ENCODE measurements at regions not wholly inside any gene's neighbourhood (a gene's known extent, or its start where the extent isn't known, plus 50 kb on each side); places are given as distances from the start of the nearest gene placed in this dataset.

DNA sequence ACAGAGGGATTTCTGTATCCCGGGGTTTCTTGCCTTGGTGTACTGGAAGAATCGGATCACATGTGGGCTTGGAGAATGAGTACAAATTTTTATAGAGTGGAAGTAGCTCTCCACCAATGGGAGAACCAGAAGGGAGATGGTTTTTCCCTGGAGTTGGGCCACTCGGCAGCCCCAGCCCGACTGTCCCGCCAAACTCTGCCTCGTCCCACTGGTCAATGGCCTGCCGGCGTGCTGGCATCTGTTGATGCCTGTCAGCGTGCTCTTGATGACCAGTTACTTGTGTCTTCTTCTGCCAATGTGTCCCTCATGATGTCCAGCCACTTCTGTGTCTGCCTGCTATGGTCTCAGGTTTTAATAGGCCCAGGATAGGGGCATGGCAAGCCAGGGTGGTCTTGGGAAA is 100.5 kb downstream of the CFAP44 start:
- no peak overlapping the region for H3K4me3 ChIP-seq (replicated peaks in 1 of 3; ENCODE audit: insufficient read depth in 1 of 3, low read depth in 1 of 3, low read length in 3 of 3)
- dilution Hi-C loops (cut with MboI; ENCODE audit: extremely low pct_ligation_motif_present, low sequenced_read_pairs) (no loop called here), intact Hi-C loops (cut with micrococcal nuclease) (no loop called here)
- no peak overlapping the region for H2AFZ ChIP-seq (ENCODE audit: low read depth, low read length)
- H3K79me2 ChIP-seq (ENCODE audit: control insufficient read depth, insufficient read depth, low read length): no peaks in the 10 kb centered on the region
- H3K4me1 ChIP-seq (ENCODE audit: control insufficient read depth, extremely low read depth, insufficient read depth, low read length): no peaks in the 10 kb centered on the region
- H3K9ac ChIP-seq (replicated peaks; ENCODE audit: extremely low read depth, insufficient read depth, low read length): no peak overlapping the region
- H3K27ac ChIP-seq (ENCODE audit: insufficient read depth, low read depth, low read length): no peak overlapping the region
- no peak for TF ChIP-seq EZH2 (IDR thresholded peaks at IDR 0.05; ENCODE audit: borderline replicate concordance, low read depth, low read length, severe bottlenecking)
- TF ChIP-seq POLR2AphosphoS5 (IDR thresholded peaks at IDR 0.05; ENCODE audit: insufficient read depth, low read depth, low read length): no peak
- no peak for TF ChIP-seq JUN (IDR thresholded peaks at IDR 0.05; ENCODE audit: borderline replicate concordance, insufficient read depth, insufficient read length, low read depth)
- no peak for TF ChIP-seq MYC (IDR thresholded peaks at IDR 0.05; ENCODE audit: low read depth, low read length)
- TF ChIP-seq, protein P1, sequence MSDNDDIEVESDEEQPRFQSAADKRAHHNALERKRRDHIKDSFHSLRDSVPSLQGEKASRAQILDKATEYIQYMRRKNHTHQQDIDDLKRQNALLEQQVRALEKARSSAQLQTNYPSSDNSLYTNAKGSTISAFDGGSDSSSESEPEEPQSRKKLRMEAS (IDR thresholded peaks at IDR 0.05; ENCODE audit: insufficient read depth, insufficient read length): no peak
- no peak for TF ChIP-seq GATA2 (IDR thresholded peaks at IDR 0.05; ENCODE audit: insufficient read depth, insufficient read length, low read depth, low read length)
- TF ChIP-seq FOS (IDR thresholded peaks at IDR 0.05; ENCODE audit: borderline replicate concordance, insufficient read depth, low read length): no peak
- no peaks in the 10 kb centered on the region for H3K27me3 ChIP-seq (ENCODE audit: control insufficient read depth in 2 of 2, insufficient read depth in 2 of 2, low read length in 2 of 2)
- H3K4me2 ChIP-seq (ENCODE audit: insufficient read depth, low read length): no peak overlapping the region
- no peaks in the 10 kb centered on the region for H3K9me3 ChIP-seq (replicated peaks; ENCODE audit: control insufficient read depth, insufficient read depth, low read length)
- no peak for DNase-seq (ENCODE audit: low read depth, low spot score)
- CTCF ChIA-PET: no interaction called here
- POLR2A ChIA-PET: no interaction called here
- BruUV-seq (replicated peaks): no TSS peak
- no peaks in the 10 kb centered on the region for H4K20me1 ChIP-seq (replicated peaks; ENCODE audit: control insufficient read depth, extremely low read depth, insufficient read depth, low read length)
- no peak for FAIRE-seq
- no peaks in the 10 kb centered on the region for H3K9me1 ChIP-seq (replicated peaks; ENCODE audit: control insufficient read depth, extremely low read depth, insufficient read depth, low read length)
- no peaks in the 10 kb centered on the region for H3K36me3 ChIP-seq (ENCODE audit: control insufficient read depth in 2 of 2, extremely low read depth in 1 of 2, insufficient read depth in 2 of 2, low read length in 2 of 2)

DNA sequence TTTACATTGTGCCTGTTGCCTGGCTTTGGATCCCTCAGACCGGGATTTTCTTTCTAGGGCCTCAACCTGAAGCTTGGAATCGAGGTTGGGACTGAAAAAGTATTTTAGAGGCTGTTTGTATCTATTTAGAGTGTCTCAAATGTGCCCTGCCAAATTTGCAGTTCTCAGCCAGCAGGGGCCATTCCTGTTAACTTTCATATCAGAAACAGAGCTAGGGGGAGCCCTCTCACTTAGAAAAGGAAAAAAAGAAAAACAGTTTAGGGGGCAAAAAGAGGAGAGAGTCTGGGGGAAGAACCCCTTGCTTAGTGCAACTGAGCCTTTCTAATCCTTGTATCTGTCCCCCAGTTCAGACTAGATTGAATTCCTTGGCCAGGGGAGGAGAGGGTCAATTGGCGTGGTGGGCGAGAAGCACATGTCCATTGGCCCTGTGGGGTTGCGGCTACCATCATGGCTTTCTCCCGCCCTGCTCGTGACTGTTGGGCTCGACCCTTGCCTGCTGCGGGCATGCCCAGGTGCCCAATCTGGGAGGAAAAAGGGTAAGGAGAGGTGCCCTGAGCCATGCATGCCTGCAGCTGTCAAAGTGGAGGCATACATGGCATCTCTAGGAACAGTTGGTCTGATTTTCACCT is 101.6 kb downstream of the CFAP44 start:
- DNase-seq (ENCODE audit: low read depth, low spot score) (no peak), FAIRE-seq (no peak)
- TF ChIP-seq GATA2 (IDR thresholded peaks at IDR 0.05; ENCODE audit: insufficient read depth, insufficient read length, low read depth, low read length): no peak
- no peak for TF ChIP-seq FOS (IDR thresholded peaks at IDR 0.05; ENCODE audit: borderline replicate concordance, insufficient read depth, low read length)
- TF ChIP-seq, protein P2, sequence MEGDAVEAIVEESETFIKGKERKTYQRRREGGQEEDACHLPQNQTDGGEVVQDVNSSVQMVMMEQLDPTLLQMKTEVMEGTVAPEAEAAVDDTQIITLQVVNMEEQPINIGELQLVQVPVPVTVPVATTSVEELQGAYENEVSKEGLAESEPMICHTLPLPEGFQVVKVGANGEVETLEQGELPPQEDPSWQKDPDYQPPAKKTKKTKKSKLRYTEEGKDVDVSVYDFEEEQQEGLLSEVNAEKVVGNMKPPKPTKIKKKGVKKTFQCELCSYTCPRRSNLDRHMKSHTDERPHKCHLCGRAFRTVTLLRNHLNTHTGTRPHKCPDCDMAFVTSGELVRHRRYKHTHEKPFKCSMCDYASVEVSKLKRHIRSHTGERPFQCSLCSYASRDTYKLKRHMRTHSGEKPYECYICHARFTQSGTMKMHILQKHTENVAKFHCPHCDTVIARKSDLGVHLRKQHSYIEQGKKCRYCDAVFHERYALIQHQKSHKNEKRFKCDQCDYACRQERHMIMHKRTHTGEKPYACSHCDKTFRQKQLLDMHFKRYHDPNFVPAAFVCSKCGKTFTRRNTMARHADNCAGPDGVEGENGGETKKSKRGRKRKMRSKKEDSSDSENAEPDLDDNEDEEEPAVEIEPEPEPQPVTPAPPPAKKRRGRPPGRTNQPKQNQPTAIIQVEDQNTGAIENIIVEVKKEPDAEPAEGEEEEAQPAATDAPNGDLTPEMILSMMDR (IDR thresholded peaks at IDR 0.05; ENCODE audit: extremely low read depth in 1 of 2, insufficient read depth in 1 of 2, low read depth in 1 of 2, low read length in 2 of 2): peak in 1 of 2 donors; percentile 7
- TF ChIP-seq, protein P1 (IDR thresholded peaks at IDR 0.05; ENCODE audit: insufficient read depth, insufficient read length): no peak
- TF ChIP-seq EZH2 (IDR thresholded peaks at IDR 0.05; ENCODE audit: borderline replicate concordance, low read depth, low read length, severe bottlenecking): no peak
- TF ChIP-seq MYC (IDR thresholded peaks at IDR 0.05; ENCODE audit: low read depth, low read length): no peak
- Histone ChIP-seq H3K27me3 (ENCODE audit: control insufficient read depth in 2 of 2, insufficient read depth in 2 of 2, low read length in 2 of 2) (no peaks in the 10 kb centered on the region), H3K4me1 (ENCODE audit: control insufficient read depth, extremely low read depth, insufficient read depth, low read length) (no peaks in the 10 kb centered on the region), H3K4me3 (replicated peaks in 1 of 3; ENCODE audit: insufficient read depth in 1 of 3, low read depth in 1 of 3, low read length in 3 of 3) (no peak overlapping the region), H3K9me1 (replicated peaks; ENCODE audit: control insufficient read depth, extremely low read depth, insufficient read depth, low read length) (no peaks in the 10 kb centered on the region), H3K9me3 (replicated peaks; ENCODE audit: control insufficient read depth, insufficient read depth, low read length) (no peaks in the 10 kb centered on the region), H3K4me2 (ENCODE audit: insufficient read depth, low read length) (no peak overlapping the region), H2AFZ (ENCODE audit: low read depth, low read length) (no peak overlapping the region), H3K27ac (ENCODE audit: insufficient read depth, low read depth, low read length) (no peak overlapping the region), H3K79me2 (ENCODE audit: control insufficient read depth, insufficient read depth, low read length) (no peaks in the 10 kb centered on the region), H4K20me1 (replicated peaks; ENCODE audit: control insufficient read depth, extremely low read depth, insufficient read depth, low read length) (no peaks in the 10 kb centered on the region), H3K36me3 (ENCODE audit: control insufficient read depth in 2 of 2, extremely low read depth in 1 of 2, insufficient read depth in 2 of 2, low read length in 2 of 2) (no peaks in the 10 kb centered on the region), H3K9ac (replicated peaks; ENCODE audit: extremely low read depth, insufficient read depth, low read length) (no peak overlapping the region)
- POLR2A ChIA-PET: no interaction called here
- dilution Hi-C loops (cut with MboI; ENCODE audit: extremely low pct_ligation_motif_present, low sequenced_read_pairs): no loop called here
- BruUV-seq (replicated peaks): no TSS peak
- intact Hi-C loops (cut with micrococcal nuclease): loop anchor here (10.0 kb wide), 1 partner anchor 285 kb away; no protein-coding TSS in a partner anchor
- CTCF ChIA-PET: interaction anchor here (0.7 to 1.1 kb wide), 3 partner anchors 10 to 238 kb away, joined by 3 to 4 read pairs (median 3); no protein-coding TSS in a partner anchor

All from endothelial cell of umbilical vein (primary cell).